NCI-H1436 (cell line): ENCODE measurements at regions not wholly inside any gene's neighbourhood (a gene's known extent, or its start where the extent isn't known, plus 50 kb on each side); places are given as distances from the start of the nearest gene placed in this dataset.
"Not testable (repeated sequence)": the region's sequence is repeated elsewhere in the genome, so short reads cannot be mapped to it uniquely, and the experiment has no call there.

Source experiments
- DNase-seq: peaks from one replicate; lab custom pipeline; 2025; lab: John Stamatoyannopoulos, UW

- no peak for DNase-seq
Measured at GRCh38 chr1:30378991-30379581, 344.3 kb downstream of the MATN1 start.

DNA sequence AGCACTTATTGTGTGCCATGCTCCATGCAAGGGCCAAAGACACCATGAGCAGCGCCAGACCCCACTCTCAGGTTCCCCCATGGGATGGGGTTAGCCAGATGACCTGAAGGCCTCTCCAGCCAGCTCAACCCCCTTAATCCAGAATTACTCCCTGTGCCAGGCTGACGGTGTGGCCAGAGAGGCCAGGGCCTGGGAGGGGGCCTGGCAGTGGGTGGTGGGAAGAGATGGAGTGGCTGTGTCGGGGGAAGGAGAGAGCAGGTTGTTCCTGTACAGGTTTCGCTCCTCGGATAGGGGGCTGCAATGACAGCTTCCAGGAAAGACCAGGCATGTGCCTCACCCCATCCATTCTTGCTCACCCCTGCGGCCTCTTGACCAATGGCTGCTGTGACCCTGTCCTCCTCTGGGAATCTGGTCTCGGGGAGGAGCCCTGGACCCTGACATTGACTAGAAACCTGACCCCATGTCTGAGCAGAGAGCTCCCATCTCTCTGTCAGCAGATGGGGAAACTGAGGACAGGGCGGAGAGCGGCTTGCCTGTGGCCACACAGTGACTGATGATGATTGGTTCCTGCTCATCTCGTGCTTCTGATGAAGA, 345.3 kb downstream of the MATN1 start:
- DNase-seq, result no peak

GRCh38 chr1:30377230-30378002, 346.0 kb downstream of the MATN1 start:
- DNase-seq, result no peak

- DNase-seq, result no peak
Measured at GRCh38 chr1:30376054-30376697, 347.2 kb downstream of the MATN1 start.

DNA sequence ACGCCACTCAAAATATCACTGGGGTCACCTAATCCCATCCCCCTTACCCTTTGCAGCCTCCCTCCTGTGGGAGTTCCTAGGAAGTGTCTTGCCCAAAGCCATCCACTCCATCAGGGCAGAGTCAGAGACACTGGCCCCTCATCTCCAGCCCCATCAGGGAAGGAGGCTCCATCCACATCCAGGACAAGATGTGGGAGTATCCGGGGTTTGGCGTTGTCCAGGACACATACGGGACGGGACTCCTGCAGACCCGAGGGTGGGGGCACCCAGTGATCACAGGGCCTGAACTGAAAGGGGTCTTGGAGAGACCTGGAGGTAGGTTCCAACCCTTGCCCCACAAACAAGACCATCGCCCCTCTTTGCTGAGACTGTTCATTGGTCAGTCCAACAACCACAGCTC, 348.2 kb downstream of the MATN1 start:
- no peak for DNase-seq

- DNase-seq, result no peak
Measured at GRCh38 chr1:30374400-30375070, 348.9 kb downstream of the MATN1 start.

DNA sequence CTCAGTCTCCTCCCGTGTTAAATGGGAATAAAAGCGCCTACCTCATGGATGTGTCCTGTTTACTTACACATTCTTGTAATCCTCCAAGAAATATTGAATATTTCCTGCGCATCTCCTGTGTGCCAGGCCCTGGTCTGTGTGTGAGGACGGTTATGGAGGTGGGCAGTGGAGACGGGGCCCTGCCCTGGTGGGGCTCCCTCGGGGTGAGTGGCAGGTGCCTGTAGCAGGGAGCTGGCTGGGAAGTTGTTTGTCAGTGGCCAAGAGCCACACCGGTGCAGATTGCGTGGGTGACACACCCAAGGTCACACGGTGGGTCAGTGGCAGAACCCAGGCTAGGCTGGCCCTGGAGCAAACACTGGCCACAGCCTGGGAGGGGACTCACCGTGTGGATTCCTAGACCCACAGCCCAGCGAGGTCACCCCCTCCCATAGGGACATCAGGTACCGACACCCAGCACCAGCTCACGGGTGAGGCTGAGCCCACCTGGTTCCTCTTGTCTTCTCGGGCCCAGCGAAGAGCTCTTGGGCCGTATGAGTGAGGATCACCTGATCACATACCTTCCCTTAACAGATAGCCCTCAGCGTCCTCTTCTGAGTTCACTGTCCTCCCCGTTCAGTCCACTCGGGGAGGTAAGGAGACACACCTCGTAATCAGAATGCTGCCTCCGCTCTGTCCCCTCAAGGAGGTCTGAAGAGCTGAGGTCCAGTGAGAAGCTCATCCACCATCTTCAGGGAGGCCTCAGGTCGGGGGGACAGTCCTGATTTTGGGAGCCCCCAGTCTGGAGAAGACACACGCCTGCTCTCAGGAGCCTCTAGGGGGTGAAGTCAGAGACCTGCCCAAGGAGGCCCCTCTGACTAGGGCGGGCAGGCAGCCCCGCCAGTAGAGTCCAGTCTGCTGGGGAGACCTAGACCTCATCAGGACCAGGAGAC, 349.6 kb downstream of the MATN1 start:
- DNase-seq, result no peak

GRCh38 chr1:30372792-30373433, 350.5 kb downstream of the MATN1 start:
- DNase-seq, result no peak

GRCh38 chr1:30371888-30372791, 351.2 kb downstream of the MATN1 start:
- no peak for DNase-seq

GRCh38 chr1:30371179-30371788, 352.1 kb downstream of the MATN1 start:
- no peak for DNase-seq

DNA sequence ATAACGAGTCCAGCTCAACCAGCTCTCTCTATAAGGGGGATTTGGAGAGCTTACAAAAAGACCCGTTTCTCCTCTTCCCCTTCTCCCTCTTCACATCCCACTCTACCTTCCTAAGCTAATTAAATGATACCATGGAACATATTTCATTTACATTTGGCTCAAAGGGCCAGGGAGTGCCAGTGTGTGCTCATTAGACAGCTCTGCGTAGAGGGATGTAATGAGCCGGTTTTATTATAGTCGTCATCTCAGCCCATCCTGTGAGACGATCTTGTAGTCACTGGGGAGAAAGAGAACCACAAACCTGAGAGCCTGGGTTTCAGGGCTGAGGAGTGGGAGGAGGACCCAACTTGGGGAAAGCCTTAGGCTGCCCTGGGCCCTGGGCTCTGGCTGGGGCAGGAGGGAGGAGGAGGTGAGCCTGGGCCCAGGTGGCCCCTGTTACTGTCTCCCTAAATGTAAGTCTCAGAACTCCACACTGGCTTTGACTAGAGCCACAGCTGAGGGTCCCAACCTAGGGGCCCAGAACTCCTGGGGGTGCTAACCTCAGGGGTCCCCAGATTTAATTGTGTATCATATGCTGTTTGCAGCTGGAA, 354.6 kb downstream of the MATN1 start:
- no peak for DNase-seq

GRCh38 chr1:30366911-30367310, 356.5 kb downstream of the MATN1 start:
- peak; percentile 24 for DNase-seq

- no peak for DNase-seq
Measured at GRCh38 chr1:30366199-30366598, 357.2 kb downstream of the MATN1 start.

DNA sequence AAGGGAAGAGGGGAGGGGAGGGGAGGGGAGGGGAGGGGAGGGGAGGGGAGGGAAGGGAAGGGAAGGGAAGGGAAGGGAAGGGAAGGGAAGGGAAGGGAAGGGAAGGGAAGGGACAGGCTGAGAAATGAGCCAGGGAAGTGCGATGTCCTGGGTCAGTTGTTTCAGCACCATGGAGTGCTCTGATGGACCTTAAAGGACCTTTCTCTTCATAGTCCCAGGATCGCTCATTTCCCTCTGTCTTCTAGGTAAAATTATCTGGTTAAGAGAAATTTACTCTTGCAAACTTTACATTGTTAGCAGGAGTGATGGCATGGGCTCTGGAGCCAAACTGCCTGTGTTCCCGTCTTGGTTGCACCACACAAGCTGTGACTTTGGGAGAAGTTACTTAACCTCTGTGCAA, 357.8 kb downstream of the MATN1 start:
- DNase-seq, result no peak

GRCh38 chr1:30363031-30363430, 360.4 kb downstream of the MATN1 start:
- DNase-seq, result no peak

DNA sequence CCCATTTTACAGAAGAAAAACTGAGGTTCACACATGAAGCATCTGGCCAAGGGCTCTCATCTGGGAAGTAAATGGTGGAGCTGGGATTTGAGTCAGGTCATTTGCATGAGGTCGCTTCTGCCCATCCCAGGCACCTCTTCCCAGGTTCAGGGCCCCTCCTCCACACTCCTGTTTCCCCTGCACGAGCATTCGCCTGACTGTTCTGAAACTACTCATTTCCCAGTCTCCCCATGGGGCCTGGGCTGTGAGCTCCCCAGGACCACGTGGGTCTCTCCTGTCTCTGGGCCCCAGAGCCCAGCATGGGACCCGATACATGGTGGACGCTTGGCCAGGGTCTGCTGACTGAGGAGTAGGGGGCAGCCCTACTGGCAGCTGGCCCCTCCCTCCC, 360.8 kb downstream of the MATN1 start:
- no peak for DNase-seq

DNA sequence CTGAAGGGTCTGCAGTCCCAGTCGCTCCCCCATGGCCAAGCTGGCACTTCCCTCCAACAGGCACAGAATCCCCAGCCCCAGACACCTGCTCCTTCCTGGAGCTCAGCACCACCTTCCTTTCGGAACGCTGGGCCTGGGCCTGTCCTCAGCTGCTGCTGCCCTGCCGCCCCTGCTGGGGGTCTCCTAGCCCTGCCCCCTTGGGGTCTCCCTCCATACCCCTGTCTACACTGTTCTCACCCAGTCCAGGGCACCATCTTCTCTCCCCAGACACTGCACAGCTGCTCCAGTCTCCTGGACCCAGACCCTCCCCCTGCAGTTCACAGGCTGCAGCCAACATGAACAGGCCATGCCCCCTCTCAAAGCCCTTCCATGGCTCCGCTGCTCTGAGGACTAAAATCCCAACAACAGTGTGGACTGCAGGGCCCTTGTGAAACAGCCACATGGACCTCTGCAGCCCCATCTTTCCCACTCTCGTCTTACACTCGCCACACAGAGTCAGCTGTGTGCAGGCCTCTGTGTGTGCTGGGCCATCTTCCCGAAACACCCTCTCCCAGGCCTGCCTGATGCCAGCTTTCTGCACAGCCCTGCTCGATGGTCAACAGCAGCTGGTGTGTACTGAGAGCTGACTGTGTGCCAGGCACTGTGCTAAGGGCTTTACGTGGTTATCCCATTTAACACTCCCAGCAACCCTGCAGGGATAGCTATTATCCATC, 361.3 kb downstream of the MATN1 start:
- DNase-seq, result not testable (repeated sequence)

DNA sequence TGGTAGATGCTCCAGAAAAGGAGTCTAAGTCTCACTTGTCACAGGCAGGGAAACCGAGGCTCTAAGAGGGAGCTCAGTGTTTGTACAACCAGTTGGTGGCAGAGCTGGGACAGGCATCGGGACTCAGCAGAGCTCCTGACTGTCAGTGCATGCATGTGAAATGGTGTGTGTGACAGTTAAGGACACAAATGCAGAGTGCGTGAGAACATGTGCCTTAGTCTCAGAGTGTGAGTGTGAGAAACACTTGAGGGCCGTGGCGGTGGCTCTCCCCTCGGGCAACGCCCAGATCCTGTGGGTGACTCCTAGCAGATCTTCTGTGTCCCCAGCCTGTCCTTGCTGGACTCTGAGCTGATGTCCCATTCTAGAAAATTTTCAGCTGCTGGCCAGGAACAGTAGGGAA, 362.6 kb downstream of the MATN1 start:
- DNase-seq, result no peak
